HG03558 (cell line): ENCODE measurements at regions not wholly inside any gene's neighbourhood (a gene's known extent, or its start where the extent isn't known, plus 50 kb on each side); places are given as distances from the start of the nearest gene placed in this dataset.

ENCODE experiments used
- ATAC-seq: cut with Tn5 transposase; IDR thresholded peaks from one replicate; pipeline ENCODE4 v1.9.1; 2021; ENCODE audit warnings: moderate number of reproducible peaks; ENCODE audit not compliant: unreplicated experiment; ENCODE audit errors: extremely low read depth

DNA sequence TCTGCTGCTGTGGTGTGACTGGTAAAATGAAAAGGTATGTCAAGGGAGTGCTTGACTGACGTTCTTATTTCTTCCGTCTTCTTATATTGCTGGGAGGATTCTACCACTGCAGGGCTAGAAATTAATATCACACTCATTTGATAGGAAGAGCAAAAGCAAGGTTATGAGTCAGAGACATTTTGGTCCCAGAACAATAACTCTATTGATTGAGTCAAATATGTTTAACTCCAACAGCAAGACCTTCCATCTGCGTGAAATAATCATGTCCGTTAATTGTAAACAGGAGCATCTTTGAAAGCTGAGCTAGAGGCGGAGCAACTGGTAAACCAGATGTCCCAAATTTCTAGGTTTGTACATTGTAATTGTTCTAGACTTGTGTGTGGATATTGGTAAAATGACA, 1293.6 kb downstream of the AACS start:
- no peak for ATAC-seq

- ATAC-seq = no peak
Measured at GRCh38 chr12:126359216-126359615, 1294.0 kb downstream of the AACS start.

GRCh38 chr12:126361804-126362203, 1296.6 kb downstream of the AACS start:
- no peak for ATAC-seq

- ATAC-seq = no peak
Measured at GRCh38 chr12:126362493-126362892, 1297.3 kb downstream of the AACS start.

GRCh38 chr12:126362964-126363363, 1297.7 kb downstream of the AACS start:
- ATAC-seq = no peak

DNA sequence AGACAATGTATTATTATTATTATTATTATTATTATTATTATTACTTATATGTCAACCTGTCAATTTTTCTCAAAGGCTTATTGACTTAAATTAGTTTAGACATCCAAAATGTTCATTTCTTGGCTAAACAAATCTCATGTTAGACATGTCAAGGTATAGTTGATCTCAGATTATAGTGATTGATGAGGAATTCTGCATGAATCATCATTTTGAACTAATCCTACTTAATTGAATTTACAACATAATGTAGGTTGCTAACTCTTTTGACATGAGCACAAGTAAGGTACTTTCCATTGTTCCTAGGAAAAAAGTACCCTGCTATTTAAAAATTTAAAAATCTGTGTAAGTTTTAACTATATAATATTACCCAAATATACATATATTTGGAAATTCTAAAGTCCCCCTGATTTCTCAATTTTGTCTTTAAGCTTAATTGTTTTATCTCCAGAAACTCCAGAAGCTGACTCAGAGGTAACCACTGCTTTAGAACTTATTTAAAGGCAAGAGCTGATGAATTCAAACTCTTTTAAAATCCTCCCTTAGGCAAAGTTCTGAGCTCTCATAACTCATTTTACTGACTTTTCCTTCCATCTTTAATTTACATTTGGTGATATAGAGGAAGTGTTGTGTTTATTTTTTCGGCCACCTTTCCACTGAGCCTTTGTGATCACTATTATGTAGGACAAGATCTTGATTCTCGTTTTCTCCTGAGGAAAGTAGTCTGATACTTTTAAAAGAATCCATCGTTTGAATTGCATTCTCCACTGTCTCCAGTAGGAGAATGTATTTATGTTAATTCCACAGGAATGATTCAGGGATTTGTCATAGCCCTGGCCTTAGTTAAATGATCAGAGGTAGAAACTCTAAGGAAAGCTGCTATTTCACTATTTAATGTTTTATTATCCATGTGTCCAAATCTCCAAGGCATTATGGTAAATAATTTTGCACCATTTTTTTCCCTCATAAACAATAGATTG, 1304.5 kb downstream of the AACS start:
- ATAC-seq = no peak

DNA sequence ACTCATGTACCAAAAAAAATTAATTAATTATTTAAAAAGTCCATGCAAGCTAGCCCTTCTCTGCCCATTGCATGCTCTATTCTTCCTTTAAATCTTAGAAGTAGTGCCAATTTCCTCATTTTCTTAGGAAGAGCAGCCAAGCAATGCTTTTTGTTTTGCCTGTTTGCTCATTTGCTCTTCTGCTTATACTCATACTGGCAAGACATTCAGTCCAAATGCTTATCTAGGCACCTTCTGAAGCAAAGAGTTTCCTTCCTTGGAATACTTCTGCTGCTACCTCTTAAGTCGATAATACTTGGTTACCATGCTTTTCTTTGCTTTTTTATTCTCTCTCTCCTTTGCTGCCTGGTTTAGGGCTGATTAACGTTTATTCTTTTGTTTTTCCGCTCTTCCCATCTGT, 1318.3 kb downstream of the AACS start:
- ATAC-seq = no peak

- ATAC-seq = no peak
Measured at GRCh38 chr12:126384026-126384564, 1318.9 kb downstream of the AACS start.

DNA sequence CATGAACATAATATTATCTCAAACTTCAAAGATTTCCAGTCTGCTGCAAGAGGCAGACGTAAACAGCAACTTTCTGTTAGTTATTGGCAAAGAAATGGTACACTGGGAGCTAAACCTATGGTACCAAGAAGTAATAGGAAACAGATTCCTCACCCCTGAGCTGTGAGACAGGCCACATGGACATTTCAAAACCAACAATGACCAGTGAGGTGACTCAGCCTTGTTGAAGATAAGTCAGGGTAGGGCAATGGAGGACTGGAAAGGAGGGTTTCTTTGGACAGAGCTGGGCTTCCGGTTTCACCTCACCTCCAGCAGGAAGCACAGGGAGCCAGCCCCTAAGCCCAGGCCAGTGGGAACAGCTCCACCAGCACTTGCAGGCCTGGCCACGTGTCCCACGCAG, 1320.5 kb downstream of the AACS start:
- ATAC-seq = no peak

GRCh38 chr12:126389220-126389841, 1324.1 kb downstream of the AACS start:
- no peak for ATAC-seq

GRCh38 chr12:126389961-126390360, 1324.7 kb downstream of the AACS start:
- ATAC-seq = no peak

DNA sequence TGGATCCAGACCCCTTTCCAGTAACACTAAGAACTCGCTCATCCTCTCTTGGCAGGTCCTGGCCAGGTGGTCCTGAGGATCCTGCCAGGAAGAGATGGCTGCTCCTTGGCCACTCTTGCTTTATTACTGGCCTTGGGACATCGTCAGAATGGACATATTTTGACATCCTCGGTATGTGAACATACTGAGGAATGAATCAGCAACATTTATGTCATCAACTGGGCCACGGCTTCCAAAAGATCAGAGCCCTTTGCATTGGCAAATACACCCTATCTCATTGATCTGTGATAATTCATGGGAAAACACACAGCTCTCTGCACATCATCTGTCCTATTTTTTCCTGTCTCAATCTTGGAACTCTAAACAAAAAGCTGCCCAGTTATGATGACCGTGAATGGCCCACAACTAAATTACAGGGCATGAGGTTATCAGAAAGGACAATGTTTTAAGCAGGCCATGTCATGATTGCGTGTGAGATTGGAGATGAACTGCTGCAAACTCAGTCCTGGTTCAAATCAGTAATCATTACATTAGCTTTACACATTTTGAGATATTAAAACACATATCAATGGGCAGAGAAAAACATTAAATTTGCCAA, 1325.8 kb downstream of the AACS start:
- ATAC-seq = no peak

- no peak for ATAC-seq
Measured at GRCh38 chr12:126396536-126396935, 1331.3 kb downstream of the AACS start.

DNA sequence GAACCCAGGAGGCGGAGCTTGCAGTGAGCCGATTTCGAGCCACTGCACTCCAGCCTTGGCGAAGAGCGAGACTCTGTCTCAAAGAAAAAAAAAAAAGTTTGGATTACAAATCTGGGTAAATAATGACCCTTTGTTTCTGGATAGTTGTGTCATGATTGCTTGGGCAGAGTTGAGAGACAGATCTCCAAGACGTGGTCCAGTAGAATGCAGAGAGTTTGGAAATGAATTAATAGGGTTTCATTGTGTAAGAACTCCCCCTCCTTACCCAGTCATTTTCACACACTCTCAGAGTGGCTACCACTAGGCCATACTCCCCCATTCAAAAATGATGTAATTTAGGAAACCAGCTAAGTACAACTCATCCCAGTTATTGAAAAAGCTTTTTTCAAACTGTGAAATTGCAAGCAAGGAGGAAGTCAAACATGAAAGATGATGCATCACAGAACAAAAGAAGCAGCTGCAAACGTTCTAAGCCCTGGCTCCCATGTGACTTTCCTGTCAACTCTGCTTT, 1331.9 kb downstream of the AACS start:
- ATAC-seq = no peak

- no peak for ATAC-seq
Measured at GRCh38 chr12:126397660-126398059, 1332.4 kb downstream of the AACS start.

DNA sequence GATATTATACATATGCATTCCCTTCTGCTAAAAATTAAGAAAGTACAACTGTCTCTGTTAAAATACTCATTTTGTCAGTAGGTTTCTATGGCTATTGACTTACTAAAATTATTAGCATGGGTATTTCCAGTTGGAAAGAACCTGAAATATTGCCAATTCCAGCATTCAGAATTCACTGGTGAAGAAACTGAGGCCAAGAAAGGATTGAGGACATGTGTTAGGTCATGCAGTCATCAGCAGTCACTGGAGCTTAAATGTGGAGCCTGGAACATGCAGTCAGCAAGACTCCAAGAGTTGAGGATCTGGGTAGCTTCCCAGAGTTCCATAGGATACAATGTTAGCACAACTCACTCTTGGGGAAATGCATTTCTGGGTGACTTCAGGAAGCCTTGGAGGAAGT, 1335.6 kb downstream of the AACS start:
- no peak for ATAC-seq

- no peak for ATAC-seq
Measured at GRCh38 chr12:126404293-126404881, 1339.2 kb downstream of the AACS start.

GRCh38 chr12:126418400-126418799, 1353.2 kb downstream of the AACS start:
- no peak for ATAC-seq

GRCh38 chr12:126419131-126419530, 1353.9 kb downstream of the AACS start:
- ATAC-seq = no peak

DNA sequence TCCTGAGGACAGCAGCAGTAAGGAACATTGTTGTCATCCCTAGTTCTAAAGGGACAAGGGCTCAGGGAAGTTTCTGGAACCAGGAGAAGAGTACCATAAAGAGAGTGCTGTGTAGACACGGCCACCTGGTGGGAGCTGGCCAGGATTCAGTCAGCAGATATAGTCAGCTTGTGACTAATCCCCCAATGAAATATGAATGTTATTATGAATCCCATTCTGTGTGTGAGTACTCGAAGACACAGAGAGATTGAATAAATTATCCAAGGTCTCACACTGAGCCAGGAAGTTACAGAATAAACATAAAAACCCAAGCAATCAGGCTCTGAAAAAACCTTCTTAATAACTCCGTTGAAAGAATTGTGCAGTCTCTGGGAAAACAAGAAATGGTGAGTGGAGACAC, 1359.5 kb downstream of the AACS start:
- no peak for ATAC-seq
